ENCODE measurements at regions not wholly inside any gene's neighbourhood (a gene's known extent, or its start where the extent isn't known, plus 50 kb on each side); places are given as distances from the start of the nearest gene placed in this dataset.
"Not testable (repeated sequence)": the region's sequence is repeated elsewhere in the genome, so short reads cannot be mapped to it uniquely, and the experiment has no call there.

- no peak overlapping the region for H3K27ac ChIP-seq (ENCODE audit: low read depth in 1 of 2, low read length in 2 of 2)
- Mint-ChIP-seq H3K36me3 (ENCODE audit: low read depth) (no peaks in the 10 kb centered on the region), H3K4me1 (ENCODE audit: low read depth) (no peaks in the 10 kb centered on the region), H3K27ac (no peak overlapping the region), H3K9me3 (no peaks in the 10 kb centered on the region), H3K4me3 (no peak overlapping the region), H3K27me3 (peaks cover 16% of the 10 kb centered on the region)
- peaks cover 2 to 4% of the 10 kb centered on the region in 2 experiments for H3K27me3 ChIP-seq (ENCODE audit: control insufficient read depth in 1 of 2, insufficient read depth in 2 of 2, low read length in 2 of 2)
- H3K4me1 ChIP-seq (ENCODE audit: insufficient read depth, low read length), result no peaks in the 10 kb centered on the region
- H3K36me3 ChIP-seq (ENCODE audit: insufficient read depth, low read length), result no peaks in the 10 kb centered on the region
- intact Hi-C loops (cut with DNase I, micrococcal nuclease), result no loop called here
- ATAC-seq (ENCODE audit: poor library complexity), result no peak
- no peak overlapping the region for H3K4me3 ChIP-seq (ENCODE audit: low read length)
- no peak for DNase-seq
- no peaks in the 10 kb centered on the region for H3K9me3 ChIP-seq (ENCODE audit: control insufficient read depth in 1 of 2, insufficient read depth in 1 of 2, low read length in 2 of 2)
- TF ChIP-seq CTCF (IDR thresholded peaks at IDR 0.05), result no peak
- ChIA-PET CTCF (no interaction called here), POLR2A (no interaction called here)
Measured at GRCh38 chr2:55776479-55776878, 82.8 kb upstream of the PNPT1 start.

DNA sequence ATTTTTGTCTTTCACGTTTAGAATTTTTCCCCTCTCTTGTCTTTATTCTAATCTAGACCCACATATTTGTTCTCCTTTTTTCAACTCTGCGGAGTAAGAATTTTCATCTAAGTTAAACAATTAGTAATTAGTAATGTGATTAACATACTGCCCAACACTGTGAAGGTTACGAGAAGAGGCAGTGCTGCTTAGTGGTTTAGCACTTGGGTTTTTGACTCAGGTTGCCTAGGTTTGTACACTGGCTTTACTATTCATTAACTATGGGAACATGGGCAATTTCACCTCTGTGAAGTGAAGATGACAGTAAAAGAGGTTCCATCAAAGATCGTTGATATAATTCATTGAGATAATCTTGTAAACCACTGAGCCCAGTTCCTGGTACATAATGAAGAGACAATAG, 82.2 kb upstream of the PNPT1 start:
- ATAC-seq (ENCODE audit: poor library complexity), result no peak
- Histone ChIP-seq H3K9me3 (ENCODE audit: control insufficient read depth in 1 of 2, insufficient read depth in 1 of 2, low read length in 2 of 2) (no peaks in the 10 kb centered on the region), H3K27me3 (ENCODE audit: control insufficient read depth in 1 of 2, insufficient read depth in 2 of 2, low read length in 2 of 2) (peaks cover 2 to 4% of the 10 kb centered on the region in 2 experiments), H3K36me3 (ENCODE audit: insufficient read depth, low read length) (no peaks in the 10 kb centered on the region), H3K4me1 (ENCODE audit: insufficient read depth, low read length) (no peaks in the 10 kb centered on the region), H3K4me3 (ENCODE audit: low read length) (no peak overlapping the region), H3K27ac (ENCODE audit: low read depth in 1 of 2, low read length in 2 of 2) (no peak overlapping the region)
- H3K9me3 Mint-ChIP-seq, result no peaks in the 10 kb centered on the region
- no peak for TF ChIP-seq CTCF (IDR thresholded peaks at IDR 0.05)
- no peaks in the 10 kb centered on the region for H3K36me3 Mint-ChIP-seq (ENCODE audit: low read depth)
- no peak for DNase-seq
- POLR2A ChIA-PET, result interaction anchor here (0.6 kb wide), 1 partner anchor 9 kb away, joined by 4 read pairs; no protein-coding TSS in a partner anchor
- H3K4me1 Mint-ChIP-seq (ENCODE audit: low read depth), result no peaks in the 10 kb centered on the region
- H3K27me3 Mint-ChIP-seq, result peaks cover 18% of the 10 kb centered on the region
- no peak overlapping the region for H3K4me3 Mint-ChIP-seq
- no peak overlapping the region for H3K27ac Mint-ChIP-seq
- CTCF ChIA-PET, result no interaction called here
- intact Hi-C loops (cut with DNase I, micrococcal nuclease), result no loop called here

GRCh38 chr2:55773651-55774050, 80.0 kb upstream of the PNPT1 start:
- H3K4me1 ChIP-seq (ENCODE audit: insufficient read depth, low read length); DNase-seq; H3K9me3 Mint-ChIP-seq; H3K4me3 ChIP-seq (ENCODE audit: low read length); CTCF ChIA-PET; H3K9me3 ChIP-seq (ENCODE audit: control insufficient read depth in 1 of 2, insufficient read depth in 1 of 2, low read length in 2 of 2); H3K36me3 Mint-ChIP-seq (ENCODE audit: low read depth); H3K4me1 Mint-ChIP-seq (ENCODE audit: low read depth); POLR2A ChIA-PET; ATAC-seq (ENCODE audit: poor library complexity); H3K36me3 ChIP-seq (ENCODE audit: insufficient read depth, low read length); H3K27ac Mint-ChIP-seq; H3K4me3 Mint-ChIP-seq; H3K27me3 ChIP-seq (ENCODE audit: control insufficient read depth in 1 of 2, insufficient read depth in 2 of 2, low read length in 2 of 2); intact Hi-C loops (cut with DNase I, micrococcal nuclease); H3K27ac ChIP-seq (ENCODE audit: low read depth in 1 of 2, low read length in 2 of 2): not testable (repeated sequence)
- peaks cover 14% of the 10 kb centered on the region for H3K27me3 Mint-ChIP-seq

Data from CD4-positive, alpha-beta T cell (primary cell).